ENCODE measurements at regions not wholly inside any gene's neighbourhood (a gene's known extent, or its start where the extent isn't known, plus 50 kb on each side); places are given as distances from the start of the nearest gene placed in this dataset.
A peak's percentile ranks its signal among the peaks of the same experiment; 100 is the strongest.
"Not testable (repeated sequence)": the region's sequence is repeated elsewhere in the genome, so short reads cannot be mapped to it uniquely, and the experiment has no call there.

- DNase-seq (ENCODE audit: low read depth): peak; percentile 28
Observed at GRCh38 chr11:107276077-107276476, 181.5 kb downstream of the CWF19L2 start.

DNA sequence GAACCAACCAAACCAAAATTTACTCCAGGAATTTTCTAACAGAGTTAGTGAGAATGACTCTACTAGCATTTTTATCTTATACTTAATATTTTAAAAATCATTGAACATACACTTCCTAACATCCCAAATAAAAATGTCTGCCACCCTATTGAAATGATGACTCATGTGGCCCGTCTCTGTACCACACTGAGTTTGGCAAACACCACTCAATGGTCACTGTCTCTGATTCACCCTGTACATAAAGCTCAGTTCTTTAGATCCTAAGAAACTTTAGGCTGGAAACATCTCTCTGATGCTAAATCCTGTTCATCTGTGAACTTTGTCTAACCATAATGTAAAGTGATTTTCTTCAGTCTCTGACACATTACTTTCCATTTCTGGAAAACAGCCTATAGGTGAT, 182.0 kb downstream of the CWF19L2 start:
- DNase-seq (ENCODE audit: low read depth): peak; percentile 4

GRCh38 chr11:107274138-107274537, 183.5 kb downstream of the CWF19L2 start:
- DNase-seq (ENCODE audit: low read depth): no peak

- DNase-seq (ENCODE audit: low read depth): no peak
Observed at GRCh38 chr11:107272561-107272960, 185.1 kb downstream of the CWF19L2 start.

DNA sequence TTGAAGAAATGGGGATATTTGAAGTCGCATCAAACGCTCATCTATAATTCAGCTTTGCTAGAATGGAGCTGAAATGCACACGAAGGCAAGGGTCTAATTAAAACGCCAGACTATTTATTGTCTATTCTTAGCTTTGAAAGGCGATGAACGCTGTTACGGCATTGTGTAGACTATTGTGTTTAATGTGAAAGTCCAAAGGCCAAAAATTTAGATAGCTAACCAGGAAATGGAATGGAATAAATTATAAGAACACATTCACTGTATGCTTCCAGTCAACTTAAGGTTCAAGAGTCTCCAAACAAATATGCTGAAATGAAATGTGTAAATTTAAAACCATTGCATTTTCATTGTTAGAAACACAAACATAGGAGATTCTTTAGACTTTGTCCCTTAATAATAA, 186.2 kb downstream of the CWF19L2 start:
- no peak for DNase-seq (ENCODE audit: low read depth)

GRCh38 chr11:107268977-107269376, 188.6 kb downstream of the CWF19L2 start:
- no peak for DNase-seq (ENCODE audit: low read depth)

DNA sequence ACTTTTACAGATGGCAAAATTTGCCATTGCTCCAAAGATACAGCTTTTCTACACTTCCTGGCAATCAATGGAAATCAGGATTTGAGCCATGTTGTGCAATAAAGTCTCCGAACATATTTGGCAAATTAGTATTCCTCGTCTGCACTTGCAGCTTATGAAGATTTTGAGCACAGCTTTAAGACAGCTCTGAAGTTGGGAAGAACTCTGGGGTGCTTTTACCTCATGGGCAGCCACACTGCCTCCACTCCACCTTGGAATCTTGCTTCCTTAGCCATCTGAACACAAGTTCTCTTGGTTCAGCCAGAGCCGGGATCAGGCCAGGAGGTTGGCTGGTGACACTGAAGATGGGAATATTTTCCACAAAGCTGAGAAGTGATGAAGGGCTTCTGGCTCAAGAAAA, 191.2 kb downstream of the CWF19L2 start:
- no peak for DNase-seq (ENCODE audit: low read depth)

DNA sequence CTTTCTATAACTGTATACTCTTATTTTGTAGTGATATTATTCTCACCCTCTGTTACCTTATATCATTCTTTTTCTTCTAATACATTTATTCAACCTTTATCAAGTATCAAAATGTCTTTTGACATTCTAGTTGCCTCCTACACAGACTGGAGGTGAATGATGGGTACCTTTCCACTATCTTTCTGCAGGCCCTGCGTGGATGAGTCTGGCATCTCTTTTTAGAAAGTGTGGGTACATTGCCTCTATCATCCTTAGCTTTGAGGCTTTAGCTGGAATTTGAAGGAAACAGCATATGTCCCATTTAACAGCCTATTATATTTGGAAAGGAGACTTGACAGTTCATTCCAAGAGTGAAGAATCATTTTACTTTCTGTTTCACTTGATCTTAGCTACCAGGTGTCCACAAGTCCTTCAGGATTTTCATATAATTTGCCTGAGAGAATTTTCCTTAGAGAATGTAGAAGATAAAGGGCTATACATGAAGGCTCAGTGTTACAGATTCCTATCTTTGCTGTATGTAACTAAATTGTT, 192.0 kb downstream of the CWF19L2 start:
- no peak for DNase-seq (ENCODE audit: low read depth)

- DNase-seq (ENCODE audit: low read depth): no peak
Observed at GRCh38 chr11:107263844-107264563, 193.6 kb downstream of the CWF19L2 start.

DNA sequence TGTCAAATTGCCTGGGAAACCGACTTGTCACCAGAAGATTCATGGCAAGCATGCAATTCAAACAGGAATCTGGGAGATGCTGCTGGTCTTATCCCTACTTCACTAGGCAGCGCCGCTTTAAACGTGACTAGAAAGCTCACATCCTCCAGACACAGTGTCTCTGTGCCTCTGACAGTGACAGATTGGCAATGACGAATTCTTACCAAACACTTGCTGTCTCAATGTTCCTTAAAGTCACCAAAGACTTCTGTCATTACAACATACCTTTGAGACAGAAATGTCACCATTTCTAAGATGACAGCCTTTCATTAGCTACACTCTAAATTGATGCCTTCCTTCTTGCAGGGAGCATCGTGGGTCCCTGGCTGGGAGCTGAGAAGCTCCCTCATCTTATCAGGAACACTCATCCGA, 197.8 kb downstream of the CWF19L2 start:
- no peak for DNase-seq (ENCODE audit: low read depth)

- no peak for DNase-seq (ENCODE audit: low read depth)
Observed at GRCh38 chr11:107257710-107258109, 199.9 kb downstream of the CWF19L2 start.

- DNase-seq (ENCODE audit: low read depth): not testable (repeated sequence)
Observed at GRCh38 chr11:107253661-107254060, 204.0 kb downstream of the CWF19L2 start.

DNA sequence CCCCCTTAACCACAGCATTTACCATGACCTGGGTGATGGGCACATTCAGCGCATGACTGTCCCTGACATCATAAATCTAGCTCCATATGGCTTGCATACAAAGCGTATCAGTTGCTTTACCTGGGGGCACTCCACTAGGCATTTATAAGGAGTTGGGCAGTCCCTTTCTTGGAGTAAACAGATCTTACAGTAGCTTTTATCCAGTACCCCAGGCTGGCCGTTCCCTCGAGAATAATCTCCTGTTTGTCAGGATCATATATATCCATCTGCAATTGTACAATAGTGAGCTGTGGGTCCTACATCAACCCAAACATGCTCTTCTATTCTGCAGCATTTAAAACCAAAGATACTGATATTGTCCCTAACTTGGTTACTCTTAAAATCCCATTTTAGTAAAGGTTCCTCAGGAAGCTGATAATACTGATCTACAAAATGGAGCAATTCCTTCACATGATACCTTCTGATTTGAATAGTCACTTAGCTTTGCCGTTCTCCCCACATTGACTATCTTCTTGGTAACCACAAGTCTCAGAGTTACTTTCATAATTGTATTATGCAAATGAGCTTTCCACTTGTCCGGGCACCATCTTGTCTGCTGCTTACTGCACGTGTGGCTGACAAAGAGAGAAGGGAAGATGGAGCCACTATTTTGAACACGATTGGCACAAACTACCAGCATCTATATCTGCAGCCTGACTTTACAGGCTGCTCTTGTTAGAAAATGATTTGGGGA, 205.0 kb downstream of the CWF19L2 start:
- DNase-seq (ENCODE audit: low read depth): no peak

- no peak for DNase-seq (ENCODE audit: low read depth)
Observed at GRCh38 chr11:107251298-107251697, 206.3 kb downstream of the CWF19L2 start.

DNA sequence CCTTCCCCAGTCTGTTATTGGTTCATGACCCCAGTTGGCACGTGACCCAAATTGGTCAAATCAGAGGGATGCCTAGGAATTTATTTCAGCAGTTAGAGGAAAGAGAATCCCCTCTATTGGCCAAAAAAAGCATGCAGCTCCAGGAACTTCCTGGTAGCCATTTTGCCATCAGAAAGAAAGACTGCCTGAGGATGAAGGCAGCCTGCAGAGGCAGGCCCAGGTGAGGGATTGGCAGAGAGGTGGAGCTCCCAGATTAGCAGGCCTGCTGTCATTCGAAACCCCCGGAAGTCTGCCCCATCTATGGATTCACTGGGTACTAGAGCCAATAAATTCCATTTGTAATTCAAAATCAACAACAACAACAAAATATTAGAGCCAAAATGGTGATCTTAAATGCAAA, 207.6 kb downstream of the CWF19L2 start:
- DNase-seq (ENCODE audit: low read depth): no peak

- DNase-seq (ENCODE audit: low read depth): no peak
Observed at GRCh38 chr11:107249054-107249453, 208.6 kb downstream of the CWF19L2 start.

DNA sequence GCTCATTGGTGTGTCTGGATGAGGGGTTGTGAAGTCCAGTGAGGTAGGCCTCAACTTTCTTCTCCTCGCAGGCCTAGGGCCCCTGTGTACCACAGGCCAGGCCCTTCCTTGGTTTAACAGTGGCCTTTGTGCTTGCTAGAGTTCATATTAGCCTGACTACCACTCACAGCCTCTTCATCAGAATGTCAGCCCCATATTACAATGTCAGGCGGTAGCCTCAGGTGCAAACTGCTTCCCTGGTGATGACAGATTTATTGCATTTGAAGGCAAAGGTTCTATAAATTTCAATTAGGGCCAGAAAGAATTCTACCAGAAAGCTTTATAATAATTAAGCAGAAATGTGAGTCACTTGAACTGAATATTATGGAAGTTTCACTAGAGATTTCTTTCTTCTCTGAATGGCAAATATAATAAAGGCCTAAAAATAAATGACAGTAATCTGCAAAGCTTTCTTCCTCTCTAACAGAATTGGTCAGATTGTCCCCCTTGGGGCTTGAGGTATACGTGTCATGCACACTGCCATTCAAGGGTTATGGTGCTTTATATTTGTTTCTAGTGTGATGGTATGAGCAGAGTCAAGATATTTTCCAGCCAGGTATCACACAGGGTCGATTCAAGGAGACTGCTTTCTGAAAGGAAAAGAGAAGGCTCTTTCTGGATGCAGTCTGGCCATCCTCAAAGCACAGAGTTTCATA, 210.3 kb downstream of the CWF19L2 start:
- DNase-seq (ENCODE audit: low read depth): no peak

DNA sequence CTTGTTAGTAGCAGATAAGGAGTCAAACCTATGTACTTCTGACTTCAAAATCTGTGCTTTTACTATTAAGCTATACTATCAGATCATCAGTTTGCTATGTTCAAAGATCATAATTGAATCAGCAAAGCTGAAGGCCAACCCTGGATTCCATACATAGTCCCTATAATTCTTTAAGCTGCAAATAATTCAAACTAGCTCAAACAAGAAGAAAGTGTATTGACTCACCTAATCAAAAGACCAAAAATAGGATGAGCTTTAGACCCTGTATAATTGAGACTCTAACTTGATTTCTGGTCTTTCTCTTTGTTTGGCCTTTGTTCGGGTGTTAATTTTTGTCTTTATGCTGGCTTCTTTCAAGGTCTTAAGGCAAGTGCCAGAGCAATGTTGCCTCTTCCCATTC, 213.7 kb downstream of the CWF19L2 start:
- no peak for DNase-seq (ENCODE audit: low read depth)

GRCh38 chr11:107232451-107232850, 214.2 kb upstream of the GUCY1A2 start:
- DNase-seq (ENCODE audit: low read depth): no peak

- no peak for DNase-seq (ENCODE audit: low read depth)
Observed at GRCh38 chr11:107224836-107225235, 206.6 kb upstream of the GUCY1A2 start.

DNA sequence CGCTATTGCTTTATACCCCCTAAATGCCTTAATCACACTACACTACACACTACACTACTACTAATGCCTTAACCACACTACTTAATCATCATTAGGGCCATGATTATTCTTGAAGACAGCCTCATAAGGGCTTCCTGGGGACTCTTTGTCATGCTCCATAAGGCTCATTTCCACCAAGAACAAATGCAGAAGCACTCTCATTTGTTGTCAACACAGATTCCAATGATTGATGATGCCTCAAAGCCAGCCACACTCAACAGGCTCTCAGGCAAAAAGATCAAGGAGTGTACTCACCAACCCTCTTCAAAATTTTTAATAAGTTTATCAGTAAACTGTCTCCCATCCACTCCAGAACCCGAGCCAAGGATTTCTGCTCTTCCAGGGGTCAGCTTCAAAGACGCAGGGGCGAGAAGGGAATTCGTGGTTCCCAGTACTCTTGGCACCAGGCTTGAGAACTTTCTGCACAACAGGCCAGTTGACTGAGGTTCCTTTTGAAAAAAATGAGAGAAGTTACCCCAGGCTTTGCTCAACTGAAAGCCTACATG, 204.7 kb upstream of the GUCY1A2 start:
- DNase-seq (ENCODE audit: low read depth): no peak

- DNase-seq (ENCODE audit: low read depth): no peak
Observed at GRCh38 chr11:107222431-107222830, 204.2 kb upstream of the GUCY1A2 start.

All from myocyte (in vitro differentiated cells).